NT2/D1 (cell line): ENCODE measurements at regions not wholly inside any gene's neighbourhood (a gene's known extent, or its start where the extent isn't known, plus 50 kb on each side); places are given as distances from the start of the nearest gene placed in this dataset.

ENCODE experiments used
- SUZ12 ChIP-seq: IDR thresholded peaks from 2 replicates; pipeline ENCODE4 v1.6.1; 2011; ENCODE audit not compliant: insufficient read length, insufficient read depth; ENCODE audit errors: extremely low read depth
- YY1 ChIP-seq: IDR thresholded peaks from 2 replicates; pipeline ENCODE4 v1.6.1; 2011; ENCODE audit not compliant: insufficient read length, insufficient read depth
- ZNF274 ChIP-seq: IDR thresholded peaks from 2 replicates; pipeline ENCODE4 v1.6.1; 2011; ENCODE audit warnings: mild to moderate bottlenecking, low read depth, low read length

GRCh38 chr10:61100887-61101286 is 156.9 kb upstream of the RHOBTB1 start:
- TF ChIP-seq ZNF274 (no peak), YY1 (no peak), SUZ12 (no peak)
